IgD-negative memory B cell (primary cell): ENCODE measurements at regions not wholly inside any gene's neighbourhood (a gene's known extent, or its start where the extent isn't known, plus 50 kb on each side); places are given as distances from the start of the nearest gene placed in this dataset.
A peak's percentile ranks its signal among the peaks of the same experiment; 100 is the strongest.
"Not testable (repeated sequence)": the region's sequence is repeated elsewhere in the genome, so short reads cannot be mapped to it uniquely, and the experiment has no call there.

ENCODE experiments used
- H3K27ac Mint-ChIP-seq, 3 donors: one replicate each; pipeline ENCODE4 v1.8.0; 2020 to 2022; ENCODE audit warnings: mild to moderate bottlenecking in 3 of 3, mixed read lengths in 3 of 3, moderate library complexity in 1 of 3
- H3K27me3 Mint-ChIP-seq: one replicate; pipeline ENCODE4 v1.8.0; 2021; ENCODE audit warnings: mixed read lengths
- H3K36me3 Mint-ChIP-seq: one replicate; pipeline ENCODE4 v1.8.0; 2020; ENCODE audit warnings: mild to moderate bottlenecking, mixed read lengths
- H3K4me1 Mint-ChIP-seq, 3 donors: one replicate each; pipeline ENCODE4 v1.8.0; 2020 to 2022; ENCODE audit warnings: mixed read lengths in 3 of 3, mild to moderate bottlenecking in 1 of 3
- H3K4me3 Mint-ChIP-seq, 4 donors: one replicate each; pipeline ENCODE4 v1.8.0; 2020 to 2022; ENCODE audit warnings: mild to moderate bottlenecking in 4 of 4, mixed read lengths in 4 of 4, moderate library complexity in 3 of 4
- H3K9me3 Mint-ChIP-seq, 3 donors: one replicate each; pipeline ENCODE4 v1.8.0; 2020 to 2021; ENCODE audit warnings: mixed read lengths in 3 of 3, mild to moderate bottlenecking in 1 of 3

DNA sequence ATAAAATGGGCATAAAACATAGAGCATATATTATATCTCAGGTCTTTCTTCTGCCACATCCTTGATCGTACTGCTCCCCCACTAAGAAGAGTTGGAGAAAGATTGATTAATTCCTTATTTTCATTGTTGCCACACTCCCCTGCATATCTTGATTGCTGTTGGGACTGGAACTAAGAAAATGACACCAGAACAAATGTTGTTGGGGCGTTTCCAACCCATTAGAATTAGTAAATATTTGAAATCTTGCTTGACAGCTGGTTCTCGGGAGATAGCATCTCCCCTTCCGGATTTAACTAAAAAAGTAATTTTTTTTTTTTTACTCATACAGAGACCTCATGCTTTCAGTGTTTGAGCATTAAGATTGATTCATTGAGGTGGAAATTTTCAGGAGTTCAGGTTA lies 493.0 kb upstream of the PLXNA2 start:
- peaks cover 1% of the 10 kb centered on the region for H3K36me3 Mint-ChIP-seq
- peaks cover 2 to 6% (median 4%) of the 10 kb centered on the region in 3 donors for H3K9me3 Mint-ChIP-seq
- H3K27me3 Mint-ChIP-seq: peaks cover 2% of the 10 kb centered on the region
- no peak overlapping the region for H3K27ac Mint-ChIP-seq
- H3K4me3 Mint-ChIP-seq: no peak overlapping the region
- peaks cover 3 to 5% (median 5%) of the 10 kb centered on the region in 3 donors for H3K4me1 Mint-ChIP-seq

DNA sequence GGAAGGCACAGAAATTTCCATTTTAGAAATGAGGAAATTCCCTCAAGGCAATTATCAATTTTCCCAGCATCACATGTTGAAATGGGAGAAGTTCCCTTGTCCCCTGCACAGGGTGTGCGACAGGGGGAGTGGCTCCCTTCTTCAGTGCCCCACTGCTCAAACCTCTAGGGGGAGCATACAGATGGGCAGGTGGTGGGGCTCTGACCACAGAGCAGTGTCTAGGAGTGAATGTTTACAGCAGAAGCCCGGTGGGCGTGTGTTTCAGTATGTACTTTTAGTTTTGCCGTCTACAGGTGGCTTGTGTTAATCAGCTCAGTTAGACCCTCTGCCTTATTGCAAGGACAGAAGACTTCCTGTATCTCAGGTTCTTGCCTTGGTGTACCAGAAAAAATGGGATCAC lies 493.7 kb upstream of the PLXNA2 start:
- Mint-ChIP-seq H3K4me3 (no peak overlapping the region), H3K27me3 (no peaks in the 10 kb centered on the region), H3K36me3 (no peaks in the 10 kb centered on the region), H3K4me1 (no peaks in the 10 kb centered on the region), H3K9me3 (peaks cover 2 to 6% (median 4%) of the 10 kb centered on the region in 3 donors), H3K27ac (peak overlapping the region in 1 of 3 donors; percentile 85)

DNA sequence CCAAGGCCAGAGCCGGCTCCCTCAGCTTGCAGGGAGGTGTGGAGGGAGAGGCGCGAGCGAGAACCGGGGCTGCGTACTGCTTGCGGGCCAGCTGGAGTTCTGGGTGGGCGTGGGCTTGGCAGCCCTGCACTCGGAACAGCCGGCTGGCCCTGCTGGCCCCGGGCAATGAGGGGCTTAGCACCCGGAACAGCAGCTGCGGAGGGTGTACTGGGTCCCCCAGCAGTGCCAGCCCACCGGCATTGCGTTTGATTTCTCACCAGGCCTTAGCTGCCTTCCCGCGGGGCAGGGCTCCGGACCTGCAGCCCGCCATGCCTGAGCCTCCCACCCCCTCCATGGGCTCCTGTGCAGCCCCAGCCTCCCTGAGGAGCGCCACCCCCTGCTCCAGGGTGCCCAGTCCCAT lies 495.5 kb upstream of the PLXNA2 start:
- not testable (repeated sequence) for H3K27ac Mint-ChIP-seq, H3K9me3 Mint-ChIP-seq, H3K4me1 Mint-ChIP-seq, H3K27me3 Mint-ChIP-seq, H3K4me3 Mint-ChIP-seq, H3K36me3 Mint-ChIP-seq

DNA sequence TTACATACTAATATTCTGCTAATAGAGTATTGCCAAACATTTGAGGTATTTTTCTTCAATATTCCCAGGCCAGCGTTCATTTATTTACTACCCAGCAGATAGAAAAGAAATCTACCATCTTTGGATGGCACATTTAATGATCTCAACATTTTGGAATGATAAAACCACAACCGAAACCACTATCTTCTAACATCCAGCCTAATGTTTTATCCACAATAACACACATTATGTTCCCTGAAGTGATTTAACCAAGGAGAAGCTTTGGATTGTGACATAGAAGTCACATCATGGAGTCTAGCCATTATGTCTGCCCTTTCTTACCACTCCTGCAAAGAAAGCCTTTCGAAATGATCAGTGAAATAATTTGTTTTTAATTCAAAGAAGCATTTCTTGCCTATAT lies 497.1 kb upstream of the PLXNA2 start:
- no peaks in the 10 kb centered on the region for H3K4me1 Mint-ChIP-seq
- peaks cover 2 to 9% (median 9%) of the 10 kb centered on the region in 3 donors for H3K9me3 Mint-ChIP-seq
- H3K36me3 Mint-ChIP-seq: peaks cover 1% of the 10 kb centered on the region
- no peaks in the 10 kb centered on the region for H3K27me3 Mint-ChIP-seq
- no peak overlapping the region for H3K4me3 Mint-ChIP-seq
- no peak overlapping the region for H3K27ac Mint-ChIP-seq

DNA sequence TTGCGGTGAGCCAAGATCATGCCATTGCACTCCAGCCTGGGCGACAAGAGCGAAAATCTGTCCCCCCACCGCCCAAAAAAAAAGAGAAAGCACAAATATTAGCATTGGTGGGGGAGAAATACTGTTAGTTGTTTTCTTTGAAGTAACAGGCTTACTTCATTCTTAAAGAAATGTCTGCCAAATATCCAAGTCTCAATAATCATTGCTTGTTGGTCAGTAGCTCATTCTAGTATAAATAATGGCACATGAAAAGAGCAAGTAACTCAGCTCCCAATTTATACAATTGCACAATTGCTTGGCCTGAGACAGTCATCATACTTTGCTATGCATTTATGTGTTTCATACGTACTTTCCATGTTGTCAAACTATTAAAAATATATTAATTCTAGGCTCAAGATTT lies 499.2 kb upstream of the PLXNA2 start:
- no peak overlapping the region for H3K27ac Mint-ChIP-seq
- H3K9me3 Mint-ChIP-seq: peaks cover 3 to 20% (median 17%) of the 10 kb centered on the region in 3 donors
- peaks cover 1% of the 10 kb centered on the region for H3K36me3 Mint-ChIP-seq
- no peaks in the 10 kb centered on the region for H3K4me1 Mint-ChIP-seq
- H3K4me3 Mint-ChIP-seq: no peak overlapping the region
- H3K27me3 Mint-ChIP-seq: no peaks in the 10 kb centered on the region

DNA sequence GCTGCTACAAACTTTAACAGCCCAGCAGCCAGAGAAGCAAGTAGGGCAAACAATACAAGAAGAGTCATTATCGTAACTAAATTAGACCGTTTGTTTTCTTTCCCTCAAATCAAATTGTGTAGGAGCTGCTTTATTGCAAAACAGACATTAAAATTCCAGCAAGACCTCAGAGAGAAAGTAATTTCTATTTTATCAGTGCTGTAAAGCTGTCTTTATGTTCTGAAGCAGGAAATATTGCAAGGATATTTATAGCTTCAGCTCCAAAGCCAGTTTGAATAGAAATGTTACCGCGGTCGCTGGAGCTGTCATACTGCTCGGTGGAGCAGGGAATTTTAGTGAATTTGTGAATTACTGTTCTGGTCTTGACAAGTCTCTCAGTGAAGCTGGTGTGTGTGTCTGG lies 503.8 kb upstream of the PLXNA2 start:
- Mint-ChIP-seq H3K27me3 (peaks cover 3% of the 10 kb centered on the region), H3K4me1 (no peaks in the 10 kb centered on the region), H3K27ac (no peak overlapping the region), H3K36me3 (peaks cover 1% of the 10 kb centered on the region), H3K4me3 (no peak overlapping the region), H3K9me3 (peaks cover 2 to 14% (median 13%) of the 10 kb centered on the region in 3 donors)

DNA sequence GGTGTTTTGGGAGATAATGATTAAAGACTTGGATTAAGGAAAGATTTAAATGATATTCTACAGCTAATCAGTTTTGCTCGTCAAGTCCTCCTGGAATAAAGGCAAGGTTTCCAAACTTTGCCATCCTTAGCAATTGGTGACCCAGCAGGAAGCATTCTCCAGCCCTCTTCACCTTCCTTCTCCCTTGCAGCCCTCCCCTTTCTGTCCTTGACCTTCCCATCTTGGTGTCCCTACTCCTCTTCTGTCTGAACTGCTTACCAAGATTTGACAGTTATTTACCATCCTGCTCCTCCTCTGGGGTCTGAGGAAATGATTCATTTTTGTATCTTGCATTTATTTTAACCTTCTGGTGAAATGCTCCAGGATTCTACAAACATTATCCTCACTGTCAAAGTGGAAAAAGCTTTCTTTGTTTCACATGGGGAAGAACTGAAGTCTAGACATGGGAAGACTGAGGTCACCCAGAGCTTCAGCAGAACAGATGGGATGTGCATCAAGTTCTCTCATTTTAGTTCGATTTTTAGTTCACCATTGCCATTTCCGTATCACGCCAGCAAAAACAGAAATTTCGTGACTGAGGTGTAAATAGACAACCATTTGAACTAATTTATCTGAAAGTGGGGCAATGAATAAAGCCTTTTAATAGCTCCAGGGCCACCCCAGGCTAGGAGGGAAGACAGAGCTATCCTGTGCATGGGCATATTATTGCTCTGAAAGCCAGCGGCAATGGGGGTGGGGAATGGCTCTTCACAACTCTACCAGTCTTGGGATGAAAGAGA lies 504.4 kb upstream of the PLXNA2 start:
- Mint-ChIP-seq H3K9me3 (peaks cover 2 to 14% (median 13%) of the 10 kb centered on the region in 3 donors), H3K27me3 (peaks cover 3% of the 10 kb centered on the region), H3K27ac (no peak overlapping the region), H3K4me1 (no peaks in the 10 kb centered on the region), H3K4me3 (no peak overlapping the region), H3K36me3 (peaks cover 1% of the 10 kb centered on the region)

DNA sequence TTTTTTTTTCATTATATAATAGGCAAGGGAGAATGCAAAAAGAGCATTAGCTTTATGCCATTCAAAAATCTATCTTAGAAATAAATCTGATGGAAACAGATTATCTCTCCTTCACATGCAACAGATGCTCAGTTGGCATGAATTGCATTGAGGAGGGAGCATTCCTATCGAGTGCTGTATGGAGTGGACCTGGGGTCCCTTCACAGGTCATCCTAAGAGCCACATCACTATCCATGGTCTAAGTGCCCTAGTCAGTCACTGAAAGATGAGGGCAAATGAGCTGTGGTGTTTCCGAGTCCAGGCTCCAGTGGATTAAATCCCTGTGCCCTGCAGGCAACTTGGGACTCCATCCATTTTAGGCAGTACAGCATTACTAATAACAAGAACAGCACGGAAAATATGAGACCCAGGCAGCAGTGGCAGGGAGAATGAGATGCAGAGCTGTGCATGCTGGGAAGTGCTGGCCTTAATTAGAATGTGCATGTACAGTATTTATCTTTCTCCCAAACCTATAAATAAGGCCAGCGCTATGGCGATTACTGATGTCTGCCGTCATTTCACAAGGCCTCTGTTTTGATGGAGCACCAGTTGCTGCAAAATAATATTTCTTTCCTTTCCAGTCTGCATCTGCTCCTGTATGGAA lies 512.3 kb upstream of the PLXNA2 start:
- no peaks in the 10 kb centered on the region for H3K4me1 Mint-ChIP-seq
- no peaks in the 10 kb centered on the region for H3K36me3 Mint-ChIP-seq
- peaks cover 0 to 1% (median 0%) of the 10 kb centered on the region in 3 donors for H3K9me3 Mint-ChIP-seq
- H3K27ac Mint-ChIP-seq: no peak overlapping the region
- H3K27me3 Mint-ChIP-seq: no peaks in the 10 kb centered on the region
- no peak overlapping the region for H3K4me3 Mint-ChIP-seq

DNA sequence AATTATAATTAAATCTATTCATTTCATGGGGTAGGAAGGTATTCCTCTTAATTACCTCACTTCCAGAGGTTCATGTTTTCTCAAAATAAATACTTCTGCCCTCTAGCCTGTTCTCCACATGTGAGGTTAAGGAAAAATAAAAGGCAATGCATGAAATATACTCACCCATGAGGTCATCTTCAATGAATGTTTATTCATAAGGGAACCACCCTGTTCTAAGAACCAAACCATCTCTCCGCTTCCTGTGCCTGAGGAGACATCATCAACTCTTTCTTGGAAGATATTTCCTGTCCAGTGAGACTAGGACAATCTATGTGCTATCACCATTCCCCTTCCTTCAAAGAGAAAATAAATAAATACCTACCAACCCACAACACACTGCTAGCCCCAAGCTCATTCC lies 513.7 kb upstream of the PLXNA2 start:
- Mint-ChIP-seq H3K27ac (no peak overlapping the region), H3K9me3 (peaks cover 0 to 1% (median 1%) of the 10 kb centered on the region in 3 donors), H3K36me3 (no peaks in the 10 kb centered on the region), H3K4me3 (no peak overlapping the region), H3K27me3 (peaks cover 1% of the 10 kb centered on the region), H3K4me1 (no peaks in the 10 kb centered on the region)

DNA sequence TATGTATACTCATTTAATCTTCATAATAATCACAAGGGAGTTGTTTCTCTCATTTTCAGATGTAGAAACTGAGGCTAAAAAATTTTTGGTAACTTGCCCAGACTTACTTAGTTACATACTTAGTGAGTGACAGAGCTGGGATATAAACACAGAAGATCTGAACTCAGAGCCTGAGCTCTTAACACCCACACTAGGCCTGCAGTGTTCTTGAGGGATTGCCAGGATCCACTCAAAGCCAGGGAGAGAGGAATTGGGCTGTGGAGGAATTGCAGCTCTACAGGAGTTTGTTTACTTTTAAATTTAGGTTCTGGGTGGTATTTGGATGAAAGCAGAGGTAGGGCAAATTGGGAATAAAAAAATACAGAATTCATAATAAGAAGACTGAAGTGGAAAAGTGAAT lies 515.1 kb upstream of the PLXNA2 start:
- H3K27me3 Mint-ChIP-seq: peaks cover 1% of the 10 kb centered on the region
- no peak overlapping the region for H3K4me3 Mint-ChIP-seq
- no peak overlapping the region for H3K27ac Mint-ChIP-seq
- no peaks in the 10 kb centered on the region for H3K4me1 Mint-ChIP-seq
- peaks cover 0 to 4% (median 1%) of the 10 kb centered on the region in 3 donors for H3K9me3 Mint-ChIP-seq
- no peaks in the 10 kb centered on the region for H3K36me3 Mint-ChIP-seq

DNA sequence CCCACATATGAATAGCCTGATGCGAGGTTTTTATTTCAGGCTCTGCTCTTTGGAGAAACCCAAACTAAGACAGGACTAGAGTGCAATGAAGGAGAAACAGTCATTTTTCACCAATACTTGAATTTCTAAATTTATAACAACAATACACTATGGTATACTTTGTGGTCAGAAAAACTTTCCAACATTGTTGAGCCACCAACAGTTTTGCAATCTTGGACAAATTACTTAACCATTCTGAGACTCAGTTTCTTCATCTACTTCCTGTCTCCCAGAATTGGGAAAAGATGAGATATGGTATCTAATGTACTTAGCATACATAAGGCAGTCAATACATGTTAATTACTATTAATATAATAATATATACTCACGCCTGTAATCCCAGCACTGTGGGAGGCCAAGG lies 519.8 kb upstream of the PLXNA2 start:
- H3K27me3 Mint-ChIP-seq: peaks cover 1% of the 10 kb centered on the region
- H3K36me3 Mint-ChIP-seq: no peaks in the 10 kb centered on the region
- no peak overlapping the region for H3K27ac Mint-ChIP-seq
- peaks cover 0 to 2% (median 1%) of the 10 kb centered on the region in 3 donors for H3K9me3 Mint-ChIP-seq
- no peak overlapping the region for H3K4me3 Mint-ChIP-seq
- no peaks in the 10 kb centered on the region for H3K4me1 Mint-ChIP-seq

DNA sequence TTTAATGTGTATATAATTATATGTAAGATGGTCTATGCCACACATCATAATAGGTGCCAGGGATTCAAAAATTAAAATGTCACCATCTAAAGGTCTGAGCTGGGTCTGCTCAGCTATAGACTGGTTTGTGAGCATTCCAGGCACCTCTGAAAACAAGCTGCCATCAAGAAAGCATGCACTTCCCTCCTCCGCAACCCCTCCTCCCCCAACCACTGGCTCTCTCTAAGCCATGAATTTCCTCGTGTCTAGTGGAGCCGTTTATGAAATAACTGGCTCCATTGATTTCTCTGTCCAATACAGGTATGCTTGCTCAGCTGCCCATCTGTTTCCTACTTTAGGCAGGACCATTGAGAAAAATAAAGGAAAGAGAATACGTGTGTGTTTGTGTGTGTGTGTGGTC lies 522.6 kb upstream of the PLXNA2 start:
- Mint-ChIP-seq H3K27me3 (peaks cover 2% of the 10 kb centered on the region), H3K4me1 (no peaks in the 10 kb centered on the region), H3K9me3 (peaks cover 0 to 2% (median under 1%) of the 10 kb centered on the region in 3 donors), H3K27ac (no peak overlapping the region), H3K36me3 (no peaks in the 10 kb centered on the region), H3K4me3 (no peak overlapping the region)

DNA sequence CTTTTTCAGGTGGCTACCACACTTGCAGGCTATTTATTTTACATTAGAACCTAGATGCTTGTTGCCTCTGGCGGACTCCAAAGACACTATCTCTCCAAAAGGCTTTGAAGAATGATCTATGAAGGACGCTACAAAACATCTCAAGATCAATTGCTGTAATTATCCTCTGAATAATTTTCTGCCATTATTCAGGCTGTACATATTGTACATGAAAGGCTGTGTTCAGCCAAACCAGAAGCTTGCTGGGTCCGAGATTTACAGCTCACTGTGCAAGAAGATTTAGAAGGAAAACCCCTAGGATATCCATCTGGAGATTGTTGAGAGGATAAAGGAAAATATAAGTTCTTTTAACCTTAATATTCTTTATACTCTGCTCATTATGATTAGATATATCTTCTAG lies 523.6 kb upstream of the PLXNA2 start:
- peaks cover 2% of the 10 kb centered on the region for H3K27me3 Mint-ChIP-seq
- peaks cover 0 to 4% (median 0%) of the 10 kb centered on the region in 3 donors for H3K9me3 Mint-ChIP-seq
- H3K4me3 Mint-ChIP-seq: no peak overlapping the region
- no peak overlapping the region for H3K27ac Mint-ChIP-seq
- H3K4me1 Mint-ChIP-seq: no peaks in the 10 kb centered on the region
- peaks cover 2% of the 10 kb centered on the region for H3K36me3 Mint-ChIP-seq

DNA sequence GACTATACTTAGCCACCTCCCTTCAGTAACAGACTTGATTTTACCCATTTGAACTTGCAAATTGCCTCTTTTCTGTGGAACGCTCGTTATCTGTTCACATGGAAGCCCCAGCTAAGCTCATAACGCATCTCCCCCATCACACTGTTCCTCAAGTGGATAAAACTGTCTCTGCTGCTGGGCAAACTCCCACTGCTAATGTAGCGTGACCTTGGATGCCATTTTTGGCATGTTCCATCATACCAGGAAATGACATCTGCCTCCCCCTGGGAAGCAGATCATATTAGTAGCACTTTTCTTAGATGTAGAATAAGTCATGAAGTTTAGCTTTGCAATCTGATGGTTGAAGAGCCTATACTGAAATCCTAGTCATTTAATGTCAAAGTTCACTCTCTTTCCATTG lies 528.7 kb upstream of the PLXNA2 start:
- peaks cover 0 to 3% (median 2%) of the 10 kb centered on the region in 3 donors for H3K9me3 Mint-ChIP-seq
- H3K27ac Mint-ChIP-seq: no peak overlapping the region
- no peaks in the 10 kb centered on the region for H3K4me1 Mint-ChIP-seq
- no peak overlapping the region for H3K4me3 Mint-ChIP-seq
- peaks cover 3% of the 10 kb centered on the region for H3K27me3 Mint-ChIP-seq
- H3K36me3 Mint-ChIP-seq: peaks cover 4% of the 10 kb centered on the region

DNA sequence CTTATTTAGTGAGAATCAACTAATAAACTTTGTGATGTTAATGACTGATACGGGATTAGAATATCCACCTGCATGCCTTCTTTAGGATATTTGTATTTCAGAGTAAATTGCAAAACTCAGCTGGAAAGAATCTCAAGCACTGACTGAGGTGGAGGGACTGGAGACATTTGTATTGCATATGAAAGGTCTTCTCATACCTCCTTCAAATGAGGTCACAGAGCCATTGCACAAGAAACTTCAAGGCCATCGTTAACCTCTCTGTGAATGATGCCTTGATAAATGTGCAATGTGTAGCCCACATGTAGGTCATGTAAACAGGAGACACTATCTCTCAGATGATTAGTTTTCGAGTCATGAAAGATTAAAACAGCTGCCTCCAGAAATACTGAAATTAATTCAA lies 531.7 kb upstream of the PLXNA2 start:
- Mint-ChIP-seq H3K27ac (no peak overlapping the region), H3K36me3 (peaks cover 4% of the 10 kb centered on the region), H3K9me3 (peaks cover 0 to 3% (median 2%) of the 10 kb centered on the region in 3 donors), H3K4me1 (no peaks in the 10 kb centered on the region), H3K27me3 (peaks cover 2% of the 10 kb centered on the region), H3K4me3 (no peak overlapping the region)

DNA sequence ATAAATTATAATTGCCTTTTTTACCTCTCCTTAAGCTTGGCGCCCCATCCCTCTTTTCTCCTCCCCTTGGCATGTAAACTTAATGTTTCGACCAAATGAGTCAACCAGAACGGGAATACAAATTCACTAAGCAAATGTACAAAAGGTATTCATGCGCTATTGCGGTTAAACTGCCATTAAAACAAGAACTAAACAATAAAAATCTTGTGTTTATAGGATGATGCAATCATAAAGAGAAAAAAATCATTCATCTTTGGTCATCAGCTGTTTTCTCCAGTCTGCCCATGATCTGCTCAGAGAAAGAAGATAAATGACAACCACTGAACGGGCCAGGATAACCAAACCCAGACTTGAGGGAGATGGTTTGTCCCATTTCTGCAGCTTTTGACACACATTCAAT lies 534.2 kb upstream of the PLXNA2 start:
- Mint-ChIP-seq H3K27me3 (no peaks in the 10 kb centered on the region), H3K4me3 (no peak overlapping the region), H3K27ac (no peak overlapping the region), H3K9me3 (peaks cover 0 to 3% (median 0%) of the 10 kb centered on the region in 3 donors), H3K36me3 (peaks cover 1% of the 10 kb centered on the region), H3K4me1 (no peaks in the 10 kb centered on the region)
